H9 (cell line): ENCODE measurements at regions not wholly inside any gene's neighbourhood (a gene's known extent, or its start where the extent isn't known, plus 50 kb on each side); places are given as distances from the start of the nearest gene placed in this dataset.

Source experiments
- DNase-seq: peaks from one replicate; pipeline ENCODE4 v3.0.0-alpha.2; 2017
- H2AFZ ChIP-seq: one replicate; pipeline ENCODE4 v1.6.1; 2013; ENCODE audit warnings: mild to moderate bottlenecking, low read length, control low read depth, moderate library complexity
- H2AK5ac ChIP-seq: 2 replicates; pipeline ENCODE4 v1.6.1; 2013; ENCODE audit warnings: low read length, control low read depth, mixed read lengths; ENCODE audit not compliant: insufficient read length
- H2BK120ac ChIP-seq: one replicate; pipeline ENCODE4 v1.6.1; 2013; ENCODE audit warnings: low read depth, mild to moderate bottlenecking, low read length, control low read depth, inconsistent platforms; ENCODE audit not compliant: poor library complexity, severe bottlenecking
- H2BK12ac ChIP-seq: 2 replicates; pipeline ENCODE4 v1.6.1; 2013; ENCODE audit warnings: low read length, control low read depth, mixed read lengths, low read depth; ENCODE audit not compliant: insufficient read length
- H2BK15ac ChIP-seq: 2 replicates; pipeline ENCODE4 v1.6.1; 2013; ENCODE audit warnings: low read depth, low read length, control low read depth
- H2BK20ac ChIP-seq: one replicate; pipeline ENCODE4 v1.6.1; 2013; ENCODE audit warnings: low read depth, mild to moderate bottlenecking, low read length, control low read depth, inconsistent platforms; ENCODE audit not compliant: poor library complexity, severe bottlenecking
- H2BK5ac ChIP-seq: 2 replicates; pipeline ENCODE4 v1.6.1; 2013; ENCODE audit warnings: low read length, control low read depth, mixed read lengths; ENCODE audit not compliant: insufficient read length
- H3K14ac ChIP-seq: 2 replicates; pipeline ENCODE4 v1.6.1; 2013; ENCODE audit warnings: low read length, control low read depth; ENCODE audit not compliant: insufficient read depth
- H3K18ac ChIP-seq: 2 replicates; pipeline ENCODE4 v1.6.1; 2013; ENCODE audit warnings: low read depth, mild to moderate bottlenecking, mixed read lengths, low read length, control low read depth; ENCODE audit not compliant: insufficient read length
- H3K23ac ChIP-seq: 2 replicates; pipeline ENCODE4 v1.6.1; 2013; ENCODE audit warnings: low read length, control low read depth, mixed read lengths, low read depth; ENCODE audit not compliant: insufficient read length
- H3K23me2 ChIP-seq: 2 replicates; pipeline ENCODE4 v1.6.1; 2013; ENCODE audit warnings: low read depth, mild to moderate bottlenecking, mixed read lengths, low read length, control low read depth; ENCODE audit not compliant: insufficient read length, poor library complexity, severe bottlenecking
- H3K27ac ChIP-seq: 2 replicates; pipeline ENCODE4 v1.5.1; 2013; ENCODE audit warnings: low read length, control low read depth, mixed read lengths, low read depth; ENCODE audit not compliant: insufficient read length
- H3K27me3 ChIP-seq: 2 replicates; pipeline ENCODE4 v1.6.1; 2013; ENCODE audit warnings: low read length, control low read depth, inconsistent platforms; ENCODE audit not compliant: insufficient read depth
- H3K4ac ChIP-seq: 2 replicates; pipeline ENCODE4 v1.6.1; 2013; ENCODE audit warnings: low read depth, mild to moderate bottlenecking, control low read depth, inconsistent platforms, low read length, moderate library complexity
- H3K4me1 ChIP-seq: 2 replicates; pipeline ENCODE4 v1.6.1; 2013; ENCODE audit warnings: low read length, control low read depth, inconsistent platforms; ENCODE audit not compliant: insufficient read depth
- H3K4me2 ChIP-seq: 2 replicates; pipeline ENCODE4 v1.6.1; 2013; ENCODE audit warnings: low read length, control low read depth, mixed read lengths; ENCODE audit not compliant: insufficient read length, insufficient read depth
- H3K56ac ChIP-seq: 2 replicates; pipeline ENCODE4 v1.6.1; 2013; ENCODE audit warnings: low read depth, mild to moderate bottlenecking, mixed read lengths, low read length, control low read depth; ENCODE audit not compliant: insufficient read length
- H3K79me1 ChIP-seq: 2 replicates; pipeline ENCODE4 v1.6.1; 2013; ENCODE audit warnings: low read depth, mild to moderate bottlenecking, moderate library complexity, low read length, control low read depth, inconsistent platforms; ENCODE audit not compliant: insufficient read depth, poor library complexity, severe bottlenecking
- H3K79me2 ChIP-seq: 2 replicates; pipeline ENCODE4 v1.6.1; 2013; ENCODE audit warnings: low read length, control low read depth, inconsistent platforms; ENCODE audit not compliant: insufficient read depth
- H3K9ac ChIP-seq: 2 replicates; pipeline ENCODE4 v1.6.1; 2013; ENCODE audit warnings: low read length, control low read depth, mixed read lengths; ENCODE audit not compliant: insufficient read length; ENCODE audit errors: extremely low read depth
- H3K9me3 ChIP-seq: one replicate; pipeline ENCODE4 v1.6.1; 2013; ENCODE audit warnings: low read depth, low read length, inconsistent platforms; ENCODE audit not compliant: control insufficient read depth
- H3T11ph ChIP-seq: one replicate; pipeline ENCODE4 v1.6.1; 2013; ENCODE audit warnings: mild to moderate bottlenecking, low read length, control low read depth, inconsistent platforms
- H4K20me1 ChIP-seq: one replicate; pipeline ENCODE4 v1.6.1; 2013; ENCODE audit not compliant: control insufficient read depth, insufficient read length, insufficient read depth
- H4K5ac ChIP-seq: 2 replicates; pipeline ENCODE4 v1.6.1; 2013; ENCODE audit warnings: low read depth, mild to moderate bottlenecking, mixed read lengths, low read length, control low read depth; ENCODE audit not compliant: insufficient read length
- H4K8ac ChIP-seq: replicated peaks from 2 replicates; pipeline ENCODE4 v1.6.1; 2013; ENCODE audit warnings: low read length, control low read depth, mixed read lengths, low read depth; ENCODE audit not compliant: insufficient read length
- H4K91ac ChIP-seq: 2 replicates; pipeline ENCODE4 v1.6.1; 2013; ENCODE audit warnings: low read depth, mild to moderate bottlenecking, moderate library complexity, mixed read lengths, low read length, control low read depth; ENCODE audit not compliant: insufficient read length
- H3K27ac Mint-ChIP-seq, 3 experiments: 2 replicates in 2 of 3; 3 replicates in 1 of 3; pipeline ENCODE4 v1.8.0; 2020 to 2021; ENCODE audit warnings: mixed read lengths in 3 of 3, mild to moderate bottlenecking in 1 of 3, moderate library complexity in 1 of 3
- H3K27me3 Mint-ChIP-seq: 2 replicates; pipeline ENCODE4 v1.8.0; 2021; ENCODE audit warnings: low read depth, mild to moderate bottlenecking, moderate library complexity, mixed read lengths
- H3K36me3 Mint-ChIP-seq, 3 experiments: 2 replicates in 2 of 3; 3 replicates in 1 of 3; pipeline ENCODE4 v1.8.0; 2020 to 2021; ENCODE audit warnings: low read depth in 3 of 3, mixed read lengths in 3 of 3; ENCODE audit not compliant: insufficient read depth in 1 of 3
- H3K4me1 Mint-ChIP-seq, 2 experiments: 2 replicates each; pipeline ENCODE4 v1.8.0; 2020; ENCODE audit warnings: mixed read lengths in 2 of 2
- H3K4me3 Mint-ChIP-seq, 2 experiments: 2 replicates in 1 of 2; 3 replicates in 1 of 2; pipeline ENCODE4 v1.8.0; 2020 to 2021; ENCODE audit warnings: mild to moderate bottlenecking in 2 of 2, mixed read lengths in 2 of 2, moderate library complexity in 1 of 2
- H3K9me3 Mint-ChIP-seq, 2 experiments: 2 replicates in 1 of 2; 3 replicates in 1 of 2; pipeline ENCODE4 v1.8.0; 2020; ENCODE audit warnings: mild to moderate bottlenecking in 2 of 2, mixed read lengths in 2 of 2, moderate library complexity in 1 of 2
- WGBS: extraction: QIAGEN DNeasy Blood & Tissue Kit; methylation state at CpG from one replicate; pipeline ENCODE4 v1.1.7; 2013; ENCODE audit warnings: missing lambda C conversion rate, low lambda C conversion rate, mixed read lengths; ENCODE audit not compliant: insufficient read length; ENCODE audit errors: extremely low coverage; 5-methylcytosine and 5-hydroxymethylcytosine counted together
- TF ChIP-seq, protein P1 (sequence below): fragments of 200-600 bp; sonication (generic); conservative IDR thresholded peaks from 3 replicates; pipeline ENCODE4 v1.8.0; 2021; ENCODE audit warnings: antibody characterized with exemption, mild to moderate bottlenecking

DNA sequence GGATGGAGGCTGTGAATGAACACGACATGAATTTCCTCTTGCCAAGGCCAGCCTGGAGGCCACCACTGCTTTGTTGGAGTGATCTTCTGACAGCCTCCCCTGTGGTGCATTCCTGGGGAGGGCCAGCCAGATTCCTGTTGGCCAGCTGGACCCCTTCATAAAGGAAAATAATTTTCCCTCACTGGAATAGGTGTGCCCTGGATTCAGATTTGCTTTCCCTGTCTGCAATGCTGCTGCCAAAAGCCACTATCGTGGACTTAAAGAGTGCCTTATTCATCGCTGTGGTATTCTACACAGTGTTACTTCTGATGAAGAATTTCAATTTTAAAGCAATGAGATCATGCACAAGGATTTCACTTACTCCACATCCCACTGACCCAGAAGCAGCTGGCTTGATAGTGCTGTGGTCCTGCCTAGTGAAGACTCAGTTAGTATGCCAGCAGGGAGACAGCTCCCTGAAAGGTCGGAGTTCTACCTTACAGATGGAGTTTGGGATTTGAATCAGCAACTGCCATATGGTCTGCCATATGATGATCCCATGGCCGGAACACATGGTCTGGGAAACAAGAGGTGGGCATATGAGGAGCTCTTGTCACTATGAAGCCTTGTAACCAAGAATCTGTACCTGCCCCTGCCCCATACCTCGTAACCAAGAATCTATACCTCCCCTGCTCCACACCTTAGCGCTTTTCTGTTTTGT, 145.2 kb downstream of the KLF13 start:
- Histone ChIP-seq H3K4ac (no peak overlapping the region), H3K27ac (no peak overlapping the region), H3K56ac (no peak overlapping the region), H4K5ac (no peak overlapping the region), H4K91ac (no peak overlapping the region), H2BK12ac (no peak overlapping the region), H3K14ac (no peak overlapping the region), H3K79me2 (no peaks in the 10 kb centered on the region), H2BK20ac (no peak overlapping the region), H2BK15ac (no peak overlapping the region), H2AFZ (no peak overlapping the region), H3K23me2 (no peaks in the 10 kb centered on the region), H3T11ph (no peak overlapping the region), H3K18ac (no peak overlapping the region), H3K79me1 (no peaks in the 10 kb centered on the region), H3K4me1 (no peaks in the 10 kb centered on the region), H3K4me2 (no peak overlapping the region), H2AK5ac (no peak overlapping the region), H3K23ac (no peak overlapping the region), H3K27me3 (no peaks in the 10 kb centered on the region), H3K9me3 (no peaks in the 10 kb centered on the region), H2BK5ac (no peak overlapping the region), H4K8ac (no peak overlapping the region), H4K20me1 (no peaks in the 10 kb centered on the region), H2BK120ac (no peak overlapping the region), H3K9ac (no peak overlapping the region)
- WGBS: no CpG with 5 or more reads among the region's 7 CpGs
- Mint-ChIP-seq H3K4me1 (peaks cover 8 to 12% of the 10 kb centered on the region in 2 experiments), H3K27me3 (peaks cover 5% of the 10 kb centered on the region), H3K27ac (no peak overlapping the region), H3K4me3 (no peak overlapping the region), H3K9me3 (no peaks in the 10 kb centered on the region), H3K36me3 (no peaks in the 10 kb centered on the region)
- peak; percentile 5 for DNase-seq
- TF ChIP-seq, protein P1, sequence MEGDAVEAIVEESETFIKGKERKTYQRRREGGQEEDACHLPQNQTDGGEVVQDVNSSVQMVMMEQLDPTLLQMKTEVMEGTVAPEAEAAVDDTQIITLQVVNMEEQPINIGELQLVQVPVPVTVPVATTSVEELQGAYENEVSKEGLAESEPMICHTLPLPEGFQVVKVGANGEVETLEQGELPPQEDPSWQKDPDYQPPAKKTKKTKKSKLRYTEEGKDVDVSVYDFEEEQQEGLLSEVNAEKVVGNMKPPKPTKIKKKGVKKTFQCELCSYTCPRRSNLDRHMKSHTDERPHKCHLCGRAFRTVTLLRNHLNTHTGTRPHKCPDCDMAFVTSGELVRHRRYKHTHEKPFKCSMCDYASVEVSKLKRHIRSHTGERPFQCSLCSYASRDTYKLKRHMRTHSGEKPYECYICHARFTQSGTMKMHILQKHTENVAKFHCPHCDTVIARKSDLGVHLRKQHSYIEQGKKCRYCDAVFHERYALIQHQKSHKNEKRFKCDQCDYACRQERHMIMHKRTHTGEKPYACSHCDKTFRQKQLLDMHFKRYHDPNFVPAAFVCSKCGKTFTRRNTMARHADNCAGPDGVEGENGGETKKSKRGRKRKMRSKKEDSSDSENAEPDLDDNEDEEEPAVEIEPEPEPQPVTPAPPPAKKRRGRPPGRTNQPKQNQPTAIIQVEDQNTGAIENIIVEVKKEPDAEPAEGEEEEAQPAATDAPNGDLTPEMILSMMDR: no peak
